PC-9 (cell line): ENCODE measurements at regions not wholly inside any gene's neighbourhood (a gene's known extent, or its start where the extent isn't known, plus 50 kb on each side); places are given as distances from the start of the nearest gene placed in this dataset.

ENCODE experiments used
- CTCF ChIP-seq: fragments of 200-600 bp; sonication (generic); conservative IDR thresholded peaks from 2 replicates; pipeline ENCODE4 v1.6.1; 2017; ENCODE audit warnings: mixed run types, antibody characterized with exemption, mild to moderate bottlenecking, moderate library complexity
- EZH2 ChIP-seq: fragments of 200-600 bp; sonication (generic); IDR thresholded peaks from 2 replicates; pipeline ENCODE4 v1.8.0; 2017; ENCODE audit warnings: antibody characterized with exemption, low read depth

GRCh38 chr6:133637436-133637835, 251.5 kb upstream of the TCF21 start:
- TF ChIP-seq CTCF (no peak), EZH2 (no peak)
